ENCODE measurements at regions not wholly inside any gene's neighbourhood (a gene's known extent, or its start where the extent isn't known, plus 50 kb on each side); places are given as distances from the start of the nearest gene placed in this dataset.

GRCh38 chr5:155278532-155278931, 265.0 kb downstream of the KIF4B start:
- DNase-seq (ENCODE audit: low spot score), result no peak
- H3K4me3 ChIP-seq (ENCODE audit: low read depth in 1 of 3, low read length in 3 of 3), result no peak overlapping the region
- no peaks in the 10 kb centered on the region for H3K9me3 ChIP-seq (ENCODE audit: control insufficient read depth in 4 of 4, low read length in 3 of 4)
- no peak overlapping the region for H3K9ac ChIP-seq (ENCODE audit: low read depth in 1 of 2, low read length in 2 of 2)
- no peaks in the 10 kb centered on the region for H3K36me3 ChIP-seq (ENCODE audit: control insufficient read depth in 4 of 4, insufficient read depth in 3 of 4, low read depth in 1 of 4, low read length in 3 of 4)
- 75% methylated on average over 4 of the region's 4 CpGs for WGBS
- peaks cover 0 to 8% (median under 1%) of the 10 kb centered on the region in 4 donors for H3K4me1 ChIP-seq (ENCODE audit: control insufficient read depth in 4 of 4, insufficient read depth in 4 of 4, low read length in 3 of 4)
- TF ChIP-seq, protein P1, sequence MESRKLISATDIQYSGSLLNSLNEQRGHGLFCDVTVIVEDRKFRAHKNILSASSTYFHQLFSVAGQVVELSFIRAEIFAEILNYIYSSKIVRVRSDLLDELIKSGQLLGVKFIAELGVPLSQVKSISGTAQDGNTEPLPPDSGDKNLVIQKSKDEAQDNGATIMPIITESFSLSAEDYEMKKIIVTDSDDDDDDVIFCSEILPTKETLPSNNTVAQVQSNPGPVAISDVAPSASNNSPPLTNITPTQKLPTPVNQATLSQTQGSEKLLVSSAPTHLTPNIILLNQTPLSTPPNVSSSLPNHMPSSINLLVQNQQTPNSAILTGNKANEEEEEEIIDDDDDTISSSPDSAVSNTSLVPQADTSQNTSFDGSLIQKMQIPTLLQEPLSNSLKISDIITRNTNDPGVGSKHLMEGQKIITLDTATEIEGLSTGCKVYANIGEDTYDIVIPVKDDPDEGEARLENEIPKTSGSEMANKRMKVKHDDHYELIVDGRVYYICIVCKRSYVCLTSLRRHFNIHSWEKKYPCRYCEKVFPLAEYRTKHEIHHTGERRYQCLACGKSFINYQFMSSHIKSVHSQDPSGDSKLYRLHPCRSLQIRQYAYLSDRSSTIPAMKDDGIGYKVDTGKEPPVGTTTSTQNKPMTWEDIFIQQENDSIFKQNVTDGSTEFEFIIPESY (IDR thresholded peaks at IDR 0.05), result no peak
- no peak for TF ChIP-seq FOXA2 (IDR thresholded peaks at IDR 0.05)
- TF ChIP-seq REST (IDR thresholded peaks at IDR 0.05), result no peak
- TF ChIP-seq EGR1 (IDR thresholded peaks at IDR 0.05; ENCODE audit: low read depth in 2 of 2), result no peak
- no peak for TF ChIP-seq YY1 (IDR thresholded peaks at IDR 0.05)
- TF ChIP-seq SP1 (IDR thresholded peaks at IDR 0.05), result no peak
- TF ChIP-seq CTCF (IDR thresholded peaks at IDR 0.05; ENCODE audit: low read depth, low read length, missing input control), result no peak
- no peak for TF ChIP-seq ATF3 (IDR thresholded peaks at IDR 0.05)
- no peak for TF ChIP-seq JUND (IDR thresholded peaks at IDR 0.05)
- TF ChIP-seq RXRA (IDR thresholded peaks at IDR 0.05), result no peak
- no peak overlapping the region for H3K27ac ChIP-seq (ENCODE audit: low read depth in 1 of 2, low read length in 2 of 2)
- H3K27me3 ChIP-seq (ENCODE audit: control insufficient read depth in 4 of 4, insufficient read depth in 4 of 4, low read length in 3 of 4), result no peaks in the 10 kb centered on the region

- Histone ChIP-seq H3K9ac (ENCODE audit: low read depth in 1 of 2, low read length in 2 of 2) (no peak overlapping the region), H3K4me1 (ENCODE audit: control insufficient read depth in 4 of 4, insufficient read depth in 4 of 4, low read length in 3 of 4) (no peaks in the 10 kb centered on the region), H3K36me3 (ENCODE audit: control insufficient read depth in 4 of 4, insufficient read depth in 3 of 4, low read depth in 1 of 4, low read length in 3 of 4) (no peaks in the 10 kb centered on the region), H3K4me3 (ENCODE audit: low read depth in 1 of 3, low read length in 3 of 3) (no peak overlapping the region), H3K27me3 (ENCODE audit: control insufficient read depth in 4 of 4, insufficient read depth in 4 of 4, low read length in 3 of 4) (no peaks in the 10 kb centered on the region), H3K9me3 (ENCODE audit: control insufficient read depth in 4 of 4, low read length in 3 of 4) (no peaks in the 10 kb centered on the region), H3K27ac (ENCODE audit: low read depth in 1 of 2, low read length in 2 of 2) (no peak overlapping the region)
- no peak for DNase-seq (ENCODE audit: low spot score)
- TF ChIP-seq RXRA (IDR thresholded peaks at IDR 0.05) (no peak), RAD21 (IDR thresholded peaks at IDR 0.05) (no peak), FOXA2 (IDR thresholded peaks at IDR 0.05) (no peak)
- 72% methylated on average over 6 of the region's 6 CpGs for WGBS
Observed at GRCh38 chr5:155282503-155283107, 269.1 kb downstream of the KIF4B start.

All from liver (tissue), 8 donors.